Osteoblast (primary cell): ENCODE measurements at regions not wholly inside any gene's neighbourhood (a gene's known extent, or its start where the extent isn't known, plus 50 kb on each side); places are given as distances from the start of the nearest gene placed in this dataset.
"Not testable (repeated sequence)": the region's sequence is repeated elsewhere in the genome, so short reads cannot be mapped to it uniquely, and the experiment has no call there.

ENCODE experiments used
- DNase-seq: peaks from one replicate; pipeline ENCODE4 v3.0.0; 2011; ENCODE audit warnings: low spot score, mixed read lengths; ENCODE audit not compliant: insufficient read length; ENCODE audit errors: missing footprints
- H2AFZ ChIP-seq: 2 replicates; pipeline ENCODE4 v1.6.0; 2011; ENCODE audit warnings: mild to moderate bottlenecking, low read length
- H3K27ac ChIP-seq: 2 replicates; pipeline ENCODE4 v1.5.1; 2011; ENCODE audit warnings: mild to moderate bottlenecking, low read depth, low read length, moderate library complexity
- H3K27me3 ChIP-seq: 2 replicates; pipeline ENCODE4 v1.6.0; 2012; ENCODE audit warnings: mild to moderate bottlenecking, control low read depth, inconsistent platforms, low read length, moderate library complexity; ENCODE audit not compliant: insufficient read depth
- H3K36me3 ChIP-seq: 2 replicates; pipeline ENCODE4 v1.5.1; 2011; ENCODE audit warnings: mild to moderate bottlenecking, low read length, control low read depth, moderate library complexity; ENCODE audit not compliant: insufficient read depth
- H3K4me1 ChIP-seq: 2 replicates; pipeline ENCODE4 v1.5.1; 2011; ENCODE audit warnings: mild to moderate bottlenecking, low read length, control low read depth, moderate library complexity; ENCODE audit not compliant: insufficient read depth
- H3K4me2 ChIP-seq: 2 replicates; pipeline ENCODE4 v1.6.0; 2011; ENCODE audit warnings: mild to moderate bottlenecking, low read length; ENCODE audit not compliant: insufficient read depth
- H3K4me3 ChIP-seq: fragments of 200-600 bp; sonication (generic); 3 replicates; pipeline ENCODE4 v1.5.1; 2012; ENCODE audit warnings: mild to moderate bottlenecking, low read length, inconsistent platforms; ENCODE audit not compliant: insufficient read depth
- H3K79me2 ChIP-seq: 2 replicates; pipeline ENCODE4 v1.6.0; 2012; ENCODE audit warnings: mild to moderate bottlenecking, low read length, control low read depth, inconsistent platforms; ENCODE audit not compliant: insufficient read depth
- H3K9me3 ChIP-seq: 2 replicates; pipeline ENCODE4 v1.5.1; 2011; ENCODE audit warnings: low read depth, low read length, control low read depth
- H4K20me1 ChIP-seq: 2 replicates; pipeline ENCODE4 v1.6.0; 2012; ENCODE audit warnings: mild to moderate bottlenecking, low read length, control low read depth; ENCODE audit not compliant: insufficient read depth
- TF ChIP-seq, protein P1 (sequence below): IDR thresholded peaks from 2 replicates; pipeline ENCODE4 v1.5.1; 2011; ENCODE audit warnings: mild to moderate bottlenecking, low read depth, low read length, moderate library complexity; ENCODE audit errors: extremely low read depth

DNA sequence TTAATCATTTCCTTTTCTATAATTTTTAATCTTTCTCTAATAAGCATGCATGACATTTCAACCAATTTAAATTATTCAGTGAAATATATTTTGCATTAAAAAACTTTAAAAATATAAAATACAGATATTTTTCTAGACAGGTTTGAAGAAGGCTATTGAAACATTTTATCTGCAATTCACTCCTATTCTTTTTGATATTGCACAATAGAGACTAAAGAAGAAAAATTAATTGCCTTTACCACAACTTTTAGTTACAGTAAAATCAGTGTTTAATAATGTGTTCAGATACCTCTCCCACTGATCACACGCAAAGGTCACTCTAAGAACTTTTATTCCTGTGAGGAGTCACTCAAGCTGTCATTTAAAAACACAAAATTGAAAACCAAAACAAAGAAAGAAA is 1416.7 kb downstream of the FSCB start:
- Histone ChIP-seq H3K27ac (no peak overlapping the region), H3K4me3 (no peak overlapping the region), H3K27me3 (no peaks in the 10 kb centered on the region), H3K9me3 (no peaks in the 10 kb centered on the region), H3K79me2 (no peaks in the 10 kb centered on the region), H2AFZ (no peak overlapping the region), H3K4me1 (no peaks in the 10 kb centered on the region), H3K4me2 (no peak overlapping the region), H3K36me3 (no peaks in the 10 kb centered on the region), H4K20me1 (no peaks in the 10 kb centered on the region)
- TF ChIP-seq, protein P1, sequence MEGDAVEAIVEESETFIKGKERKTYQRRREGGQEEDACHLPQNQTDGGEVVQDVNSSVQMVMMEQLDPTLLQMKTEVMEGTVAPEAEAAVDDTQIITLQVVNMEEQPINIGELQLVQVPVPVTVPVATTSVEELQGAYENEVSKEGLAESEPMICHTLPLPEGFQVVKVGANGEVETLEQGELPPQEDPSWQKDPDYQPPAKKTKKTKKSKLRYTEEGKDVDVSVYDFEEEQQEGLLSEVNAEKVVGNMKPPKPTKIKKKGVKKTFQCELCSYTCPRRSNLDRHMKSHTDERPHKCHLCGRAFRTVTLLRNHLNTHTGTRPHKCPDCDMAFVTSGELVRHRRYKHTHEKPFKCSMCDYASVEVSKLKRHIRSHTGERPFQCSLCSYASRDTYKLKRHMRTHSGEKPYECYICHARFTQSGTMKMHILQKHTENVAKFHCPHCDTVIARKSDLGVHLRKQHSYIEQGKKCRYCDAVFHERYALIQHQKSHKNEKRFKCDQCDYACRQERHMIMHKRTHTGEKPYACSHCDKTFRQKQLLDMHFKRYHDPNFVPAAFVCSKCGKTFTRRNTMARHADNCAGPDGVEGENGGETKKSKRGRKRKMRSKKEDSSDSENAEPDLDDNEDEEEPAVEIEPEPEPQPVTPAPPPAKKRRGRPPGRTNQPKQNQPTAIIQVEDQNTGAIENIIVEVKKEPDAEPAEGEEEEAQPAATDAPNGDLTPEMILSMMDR = no peak
- no peak for DNase-seq

DNA sequence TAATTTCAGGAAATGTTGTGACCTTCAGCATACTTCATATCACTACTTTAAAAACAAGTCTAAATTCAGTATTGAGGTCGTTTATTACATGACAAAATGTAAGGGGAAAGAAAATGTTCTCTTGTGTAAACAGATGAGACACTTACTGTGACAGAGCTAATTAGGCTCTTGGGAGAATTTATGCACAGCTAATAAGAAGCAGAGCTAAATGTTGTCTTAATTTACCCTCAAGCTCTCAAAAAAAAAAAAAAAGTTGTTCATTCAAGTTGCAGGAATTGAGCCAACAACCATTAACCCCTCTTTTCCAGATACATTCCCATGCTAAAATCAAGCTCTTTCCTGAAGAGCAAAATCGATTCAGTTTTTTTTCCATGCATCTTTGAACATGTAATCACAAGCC is 1419.4 kb downstream of the FSCB start:
- no peaks in the 10 kb centered on the region for H3K79me2 ChIP-seq
- H3K9me3 ChIP-seq = no peaks in the 10 kb centered on the region
- H3K27ac ChIP-seq = no peak overlapping the region
- TF ChIP-seq, protein P1 = no peak
- H3K36me3 ChIP-seq = no peaks in the 10 kb centered on the region
- no peak overlapping the region for H2AFZ ChIP-seq
- DNase-seq = no peak
- H3K4me3 ChIP-seq = no peak overlapping the region
- H3K4me2 ChIP-seq = no peak overlapping the region
- no peaks in the 10 kb centered on the region for H3K4me1 ChIP-seq
- H3K27me3 ChIP-seq = no peaks in the 10 kb centered on the region
- H4K20me1 ChIP-seq = no peaks in the 10 kb centered on the region

- no peaks in the 10 kb centered on the region for H3K79me2 ChIP-seq
- TF ChIP-seq, protein P1 = no peak
- H3K27ac ChIP-seq = no peak overlapping the region
- no peaks in the 10 kb centered on the region for H3K27me3 ChIP-seq
- no peaks in the 10 kb centered on the region for H4K20me1 ChIP-seq
- no peaks in the 10 kb centered on the region for H3K36me3 ChIP-seq
- no peak overlapping the region for H3K4me3 ChIP-seq
- H3K4me2 ChIP-seq = no peak overlapping the region
- H3K9me3 ChIP-seq = no peaks in the 10 kb centered on the region
- H2AFZ ChIP-seq = no peak overlapping the region
- H3K4me1 ChIP-seq = no peaks in the 10 kb centered on the region
- DNase-seq = no peak
Observed at GRCh38 chr14:43085819-43086218, 1421.3 kb downstream of the FSCB start.

DNA sequence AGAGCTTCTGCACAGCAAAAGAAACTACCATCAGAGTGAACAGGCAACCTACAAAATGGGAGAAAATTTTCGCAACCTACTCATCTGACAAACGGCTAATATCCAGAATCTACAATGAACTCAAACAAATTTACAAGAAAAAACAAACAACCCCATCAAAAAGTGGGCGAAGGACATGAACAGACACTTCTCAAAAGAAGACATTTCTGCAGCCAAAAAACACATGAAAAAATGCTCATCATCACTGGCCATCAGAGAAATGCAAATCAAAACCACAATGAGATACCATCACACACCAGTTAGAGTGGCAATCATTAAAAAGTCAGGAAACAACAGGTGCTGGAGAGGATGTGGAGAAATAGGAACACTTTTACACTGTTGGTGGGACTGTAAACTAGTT is 1439.7 kb downstream of the FSCB start:
- H3K27ac ChIP-seq = not testable (repeated sequence)

More for the DNA sequence above, 1439.7 kb downstream of the FSCB start:
- H3K79me2 ChIP-seq, H3K27me3 ChIP-seq, H3K4me3 ChIP-seq, H3K4me2 ChIP-seq, DNase-seq, H4K20me1 ChIP-seq, H3K9me3 ChIP-seq, H3K36me3 ChIP-seq, H3K4me1 ChIP-seq, H2AFZ ChIP-seq: not testable (repeated sequence)
